ENCODE measurements at regions not wholly inside any gene's neighbourhood (a gene's known extent, or its start where the extent isn't known, plus 50 kb on each side); places are given as distances from the start of the nearest gene placed in this dataset.

GRCh38 chr16:85416228-85417109 lies 196.7 kb upstream of the GSE1 start (continued):
- no peak for TF ChIP-seq ZBTB43 (CRISPR knock-in tag; conservative IDR thresholded peaks at IDR 0.05)
- TF ChIP-seq ZMYM3 (CRISPR knock-in tag; IDR thresholded peaks at IDR 0.05): no peak
- TF ChIP-seq POLR2AphosphoS2 (IDR thresholded peaks at IDR 0.05; ENCODE audit: low read depth, low read length): no peak
- no peak for TF ChIP-seq NR2C2 (CRISPR knock-in tag; IDR thresholded peaks at IDR 0.05; ENCODE audit: borderline replicate concordance)
- no peak for TF ChIP-seq SIX1 (CRISPR knock-in tag; IDR thresholded peaks at IDR 0.05; ENCODE audit: borderline replicate concordance)
- TF ChIP-seq RNF2 (conservative IDR thresholded peaks at IDR 0.05; ENCODE audit: low read depth): no peak
- no peak; the same call in 1 of the 2 replicates for TF ChIP-seq IRF9 (CRISPR knock-in tag; IDR thresholded peaks at IDR 0.05; ENCODE audit: borderline replicate concordance)
- 0 out of 2 replicates have a peak, but pooled peaks have one; percentile 14 for TF ChIP-seq HNF4A (CRISPR knock-in tag; IDR thresholded peaks at IDR 0.05)
- TF ChIP-seq ZFP91 (CRISPR knock-in tag; IDR thresholded peaks at IDR 0.05; ENCODE audit: borderline replicate concordance): no peak
- no peak for TF ChIP-seq POGZ (CRISPR knock-in tag; IDR thresholded peaks at IDR 0.05)
- no peak for TF ChIP-seq ZNF567 (CRISPR knock-in tag; IDR thresholded peaks at IDR 0.05; ENCODE audit: borderline replicate concordance)
- no peak for TF ChIP-seq BORCS8-MEF2B (CRISPR knock-in tag; IDR thresholded peaks at IDR 0.05)
- no peak for TF ChIP-seq ETS1 (CRISPR knock-in tag; IDR thresholded peaks at IDR 0.05)
- TF ChIP-seq ZBTB38 (CRISPR knock-in tag; IDR thresholded peaks at IDR 0.05): no peak
- no peak for TF ChIP-seq ZNF576 (CRISPR knock-in tag; IDR thresholded peaks at IDR 0.05)
- TF ChIP-seq EHMT2 (IDR thresholded peaks at IDR 0.05; ENCODE audit: borderline replicate concordance, low read depth, low read length): no peak
- TF ChIP-seq DPF2 (CRISPR knock-in tag; IDR thresholded peaks at IDR 0.05; ENCODE audit: borderline replicate concordance, low read depth): no peak
- TF ChIP-seq ZNF670 (CRISPR knock-in tag; IDR thresholded peaks at IDR 0.05; ENCODE audit: borderline replicate concordance): no peak
- TF ChIP-seq SMAD3 (CRISPR knock-in tag; IDR thresholded peaks at IDR 0.05): 0 out of 2 replicates have a peak, but pooled peaks have one; percentile 22
- TF ChIP-seq MAFF (IDR thresholded peaks at IDR 0.05; ENCODE audit: low read depth, low read length): no peak
- TF ChIP-seq TBX2 (CRISPR knock-in tag; IDR thresholded peaks at IDR 0.05; ENCODE audit: borderline replicate concordance): no peak
- TF ChIP-seq RFX5 (IDR thresholded peaks at IDR 0.05; ENCODE audit: low read depth, low read length): 0 out of 2 replicates have a peak, but pooled peaks have one; percentile 20
- TF ChIP-seq HOXA9 (CRISPR knock-in tag; IDR thresholded peaks at IDR 0.05; ENCODE audit: borderline replicate concordance): no peak
- TF ChIP-seq ATAD3A (CRISPR knock-in tag; IDR thresholded peaks at IDR 0.05): no peak
- TF ChIP-seq PAWR (CRISPR knock-in tag; IDR thresholded peaks at IDR 0.05; ENCODE audit: borderline replicate concordance): no peak
